Epithelial cell of proximal tubule (primary cell): ENCODE measurements at regions not wholly inside any gene's neighbourhood (a gene's known extent, or its start where the extent isn't known, plus 50 kb on each side); places are given as distances from the start of the nearest gene placed in this dataset.
"Not testable (repeated sequence)": the region's sequence is repeated elsewhere in the genome, so short reads cannot be mapped to it uniquely, and the experiment has no call there.

Source experiments
- DNase-seq: peaks from one replicate; pipeline ENCODE4 v3.0.0-alpha.2; 2011; ENCODE audit warnings: low read depth
- H3K4me3 ChIP-seq: 2 replicates; pipeline ENCODE4 v1.5.1; 2011; ENCODE audit warnings: low read depth, mild to moderate bottlenecking, low read length
- TF ChIP-seq, protein P1 (sequence below): conservative IDR thresholded peaks from 2 replicates; pipeline ENCODE4 v1.5.1; 2012; ENCODE audit warnings: low read depth, mild to moderate bottlenecking, low read length

DNA sequence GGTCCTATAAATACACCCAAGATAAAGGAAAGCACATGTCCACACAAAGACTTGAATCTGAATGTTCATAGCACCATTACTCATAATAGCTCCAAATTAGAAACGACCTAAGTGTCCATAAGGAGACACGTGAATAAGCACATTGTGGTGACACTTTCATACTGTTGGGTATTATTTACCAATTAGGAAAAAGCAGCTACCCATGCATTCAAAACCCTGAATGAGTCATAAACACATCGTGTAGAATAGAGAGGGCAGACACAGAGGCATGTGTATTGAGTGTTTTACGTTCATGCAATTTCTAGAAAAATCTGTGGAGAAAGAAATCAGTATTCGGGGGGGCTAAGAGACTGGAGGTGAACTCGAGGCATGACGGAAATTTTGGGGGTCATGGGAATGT lies 396.7 kb downstream of the THBS2 start:
- TF ChIP-seq, protein P1, sequence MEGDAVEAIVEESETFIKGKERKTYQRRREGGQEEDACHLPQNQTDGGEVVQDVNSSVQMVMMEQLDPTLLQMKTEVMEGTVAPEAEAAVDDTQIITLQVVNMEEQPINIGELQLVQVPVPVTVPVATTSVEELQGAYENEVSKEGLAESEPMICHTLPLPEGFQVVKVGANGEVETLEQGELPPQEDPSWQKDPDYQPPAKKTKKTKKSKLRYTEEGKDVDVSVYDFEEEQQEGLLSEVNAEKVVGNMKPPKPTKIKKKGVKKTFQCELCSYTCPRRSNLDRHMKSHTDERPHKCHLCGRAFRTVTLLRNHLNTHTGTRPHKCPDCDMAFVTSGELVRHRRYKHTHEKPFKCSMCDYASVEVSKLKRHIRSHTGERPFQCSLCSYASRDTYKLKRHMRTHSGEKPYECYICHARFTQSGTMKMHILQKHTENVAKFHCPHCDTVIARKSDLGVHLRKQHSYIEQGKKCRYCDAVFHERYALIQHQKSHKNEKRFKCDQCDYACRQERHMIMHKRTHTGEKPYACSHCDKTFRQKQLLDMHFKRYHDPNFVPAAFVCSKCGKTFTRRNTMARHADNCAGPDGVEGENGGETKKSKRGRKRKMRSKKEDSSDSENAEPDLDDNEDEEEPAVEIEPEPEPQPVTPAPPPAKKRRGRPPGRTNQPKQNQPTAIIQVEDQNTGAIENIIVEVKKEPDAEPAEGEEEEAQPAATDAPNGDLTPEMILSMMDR: no peak
- no peak overlapping the region for H3K4me3 ChIP-seq
- DNase-seq: no peak

GRCh38 chr6:168852376-168852884 lies 401.2 kb downstream of the THBS2 start:
- H3K4me3 ChIP-seq: no peak overlapping the region
- TF ChIP-seq, protein P1: no peak
- DNase-seq: no peak

DNA sequence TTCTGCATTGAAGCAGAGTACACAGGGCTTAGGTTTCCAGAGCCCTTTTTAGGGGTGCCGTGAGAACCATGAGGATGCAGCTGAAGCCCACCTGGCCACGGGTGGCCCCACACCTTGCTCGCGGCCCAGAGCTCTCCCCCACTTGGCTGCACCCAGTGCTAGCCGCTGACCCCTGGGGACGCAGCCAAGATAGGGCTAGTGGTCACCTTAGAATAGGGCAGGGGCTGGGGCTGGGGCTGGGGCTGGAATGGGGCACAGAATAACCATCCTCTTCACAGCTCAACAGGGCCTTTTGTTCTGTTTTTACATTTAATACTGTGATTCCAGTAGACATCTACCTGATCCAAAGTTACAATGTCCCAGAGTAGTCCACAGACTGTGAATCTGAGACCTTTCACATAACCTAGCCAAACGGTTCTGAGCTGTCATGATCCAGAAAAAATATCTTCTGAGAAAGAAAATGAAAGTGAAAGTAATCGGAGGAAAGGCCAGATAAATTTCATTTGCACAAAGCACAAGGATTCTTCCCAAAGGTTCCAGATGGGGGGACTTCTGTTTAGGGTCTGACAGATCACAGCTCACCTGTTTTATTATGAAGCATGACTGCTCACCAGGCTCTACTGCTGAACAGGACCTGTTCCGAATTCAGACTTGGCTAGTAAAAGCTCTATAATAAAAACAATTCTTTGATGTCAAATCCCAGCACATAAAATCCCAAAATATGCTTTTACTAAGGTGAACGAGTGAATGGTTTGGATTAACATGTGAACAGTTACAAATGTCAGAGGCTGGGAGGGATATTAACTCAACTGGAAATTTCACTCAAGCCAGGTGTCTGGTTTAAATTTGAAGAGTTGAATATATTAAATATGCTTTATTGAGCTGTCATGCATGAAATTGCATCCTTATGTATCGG lies 401.9 kb downstream of the THBS2 start:
- peak overlapping the region; percentile 28 for H3K4me3 ChIP-seq
- DNase-seq: no peak
- TF ChIP-seq, protein P1: no peak

- not testable (repeated sequence) for H3K4me3 ChIP-seq, DNase-seq
Observed at GRCh38 chr6:168850027-168850736, 403.5 kb downstream of the THBS2 start.

DNA sequence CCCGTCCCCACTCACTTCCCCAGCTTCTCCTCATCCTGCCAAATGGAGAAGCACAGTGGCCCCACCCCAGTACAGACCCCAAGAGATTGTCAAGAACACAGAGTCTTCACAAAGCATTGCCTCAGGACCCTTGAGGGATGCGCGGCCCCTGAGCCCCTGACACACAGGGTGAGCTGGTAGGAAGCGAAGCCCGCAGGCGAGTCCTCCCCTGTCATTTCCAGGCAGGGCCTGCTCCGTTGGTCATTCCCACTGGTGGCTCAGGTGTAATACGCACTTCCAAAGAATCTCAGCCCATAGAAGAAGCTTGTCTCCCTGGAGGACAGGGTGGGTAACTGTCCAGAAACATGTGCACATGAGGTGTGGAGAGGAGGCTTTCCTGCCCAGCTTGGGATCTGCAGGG lies 404.2 kb downstream of the THBS2 start:
- TF ChIP-seq, protein P1: no peak
- H3K4me3 ChIP-seq: no peak overlapping the region
- DNase-seq: no peak

DNA sequence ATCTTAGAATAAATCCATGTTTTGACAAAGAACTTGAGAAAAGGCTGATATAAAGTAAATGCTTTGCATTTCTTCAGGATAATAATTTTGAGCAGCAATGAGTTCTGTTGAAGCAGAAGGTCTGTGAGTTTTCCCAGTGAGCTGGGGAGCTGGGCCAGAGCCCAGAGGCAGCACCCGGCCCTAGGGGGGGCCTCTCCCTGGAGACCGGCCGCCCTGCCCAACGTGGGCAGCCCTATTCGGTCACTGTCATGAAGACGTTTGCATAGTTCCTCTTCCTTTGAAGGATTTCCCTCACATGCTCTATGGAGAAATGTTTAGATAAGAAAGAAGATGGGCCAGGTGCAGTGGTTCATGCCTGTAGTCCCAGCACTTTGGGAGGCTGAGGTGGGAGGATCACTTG lies 404.8 kb downstream of the THBS2 start:
- no peak overlapping the region for H3K4me3 ChIP-seq
- TF ChIP-seq, protein P1: no peak
- no peak for DNase-seq

DNA sequence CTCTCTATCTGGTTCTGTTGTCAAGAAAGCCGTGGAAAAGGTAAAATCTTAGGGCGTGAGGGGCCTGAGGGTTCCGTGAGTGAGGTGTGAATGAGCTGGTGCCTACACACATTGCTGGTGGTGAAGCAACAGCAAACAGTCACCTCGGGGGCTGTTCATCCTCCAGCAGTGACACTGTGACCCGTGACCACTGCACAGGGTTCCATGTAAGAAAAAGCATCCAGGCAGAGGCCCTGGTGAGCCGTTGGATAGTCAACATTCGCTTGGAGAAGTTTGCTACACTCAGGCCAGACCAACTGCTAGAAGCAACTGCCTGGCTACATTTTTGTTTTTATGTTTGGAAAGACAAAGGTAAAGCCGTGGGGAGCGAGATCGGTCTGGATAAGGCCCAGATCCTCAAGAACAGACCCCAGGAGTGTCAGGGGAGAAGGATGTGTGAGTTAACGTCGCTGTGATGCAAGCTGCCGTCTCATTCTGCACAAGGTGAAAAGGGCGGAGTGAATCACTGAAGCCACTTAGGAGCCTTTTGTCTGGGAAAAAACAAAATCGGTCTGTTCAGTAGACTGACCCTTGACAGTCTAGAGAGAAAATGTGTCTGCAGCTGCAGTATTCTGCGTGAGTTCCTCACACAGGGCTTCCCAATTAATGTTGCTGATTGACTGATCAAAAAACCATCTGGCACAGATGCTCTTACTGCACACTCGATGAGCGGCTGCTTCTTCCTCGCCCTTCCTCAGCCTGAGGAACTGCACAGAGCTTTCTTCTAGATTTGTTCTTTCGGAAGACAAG lies 404.0 kb downstream of the SMOC2 start:
- no peak overlapping the region for H3K4me3 ChIP-seq
- TF ChIP-seq, protein P1: no peak
- no peak for DNase-seq

- not testable (repeated sequence) for H3K4me3 ChIP-seq, DNase-seq
Observed at GRCh38 chr6:168842632-168843212, 401.7 kb downstream of the SMOC2 start.
